ENCODE measurements at regions not wholly inside any gene's neighbourhood (a gene's known extent, or its start where the extent isn't known, plus 50 kb on each side); places are given as distances from the start of the nearest gene placed in this dataset.

GRCh38 chr5:72625332-72625731 is 118.1 kb upstream of the ZNF366 start:
- Histone ChIP-seq H4K5ac (ENCODE audit: low read depth, low read length) (no peak overlapping the region), H3K36me3 (ENCODE audit: control insufficient read depth, insufficient read depth, low read length) (no peaks in the 10 kb centered on the region), H2BK20ac (ENCODE audit: low read depth, low read length) (peak overlapping the region; percentile 93), H3K18ac (ENCODE audit: low read depth, low read length) (no peak overlapping the region; the same call in 1 of the 2 replicates), H2AFZ (replicated peaks; ENCODE audit: low read length, poor library complexity) (peak overlapping the region; percentile 69), H3K14ac (replicated peaks; ENCODE audit: low read depth, low read length) (peak overlapping the region; percentile 54), H3K27ac (ENCODE audit: insufficient read depth, low read length) (peak overlapping the region; percentile 75), H3K23ac (ENCODE audit: low read depth, low read length) (peak overlapping the region; percentile 85), H3K56ac (ENCODE audit: extremely low read depth, insufficient read depth, low read length) (peak overlapping the region; percentile 55; the same call in 1 of the 2 replicates), H3K4me2 (ENCODE audit: low read depth, low read length) (no peak overlapping the region; the same call in 1 of the 2 replicates), H4K91ac (ENCODE audit: insufficient read depth, low read depth, low read length) (peak overlapping the region; percentile 81), H3K4me1 (ENCODE audit: control insufficient read depth, insufficient read depth, low read length) (peaks cover 10% of the 10 kb centered on the region), H2BK15ac (ENCODE audit: low read depth, low read length) (peak overlapping the region; percentile 67; the same call in 2 of the 3 replicates), H4K8ac (ENCODE audit: low read depth in 2 of 2, low read length in 2 of 2) (peak overlapping the region; percentile 16 to 48; a peak in 1 of 4 replicates), H2AK5ac (ENCODE audit: low read depth, low read length) (peak overlapping the region; percentile 31; the same call in 1 of the 2 replicates), H3K4ac (ENCODE audit: low read depth, low read length) (peak overlapping the region; percentile 88), H3K27me3 (ENCODE audit: control insufficient read depth, insufficient read depth, low read length) (no peaks in the 10 kb centered on the region), H4K20me1 (ENCODE audit: insufficient read depth, low read length) (no peaks in the 10 kb centered on the region), H2BK120ac (ENCODE audit: low read depth, low read length) (peak overlapping the region; percentile 88), H3K4me3 (ENCODE audit: insufficient read depth, low read depth, low read length) (no peak overlapping the region), H3K9me3 (ENCODE audit: control insufficient read depth, insufficient read depth, low read length) (no peaks in the 10 kb centered on the region), H2BK5ac (ENCODE audit: low read depth, low read length, poor library complexity, severe bottlenecking) (peak overlapping the region; percentile 66), H3K9ac (ENCODE audit: low read depth, low read length) (no peak overlapping the region), H2AK9ac (replicated peaks; ENCODE audit: low read depth, low read length, poor library complexity) (peak overlapping the region; percentile 48), H3K79me1 (ENCODE audit: low read depth in 1 of 2, low read length in 2 of 2) (no peaks in the 10 kb centered on the region), H3K9me1 (ENCODE audit: insufficient read depth, low read length) (peaks cover 5% of the 10 kb centered on the region)
- POLR2A ChIA-PET (ENCODE audit: unreplicated experiment) = interaction anchor here (0.8 kb wide), 1 partner anchor 305 kb away, joined by 3 read pairs; the partner anchor contains the start of genes MRPS27 and PTCD2
- intact Hi-C loops (cut with micrococcal nuclease) = no loop called here
- CTCF ChIA-PET = no interaction called here
- peak; percentile 61 for TF ChIP-seq MAFK (IDR thresholded peaks at IDR 0.05; ENCODE audit: low read depth, low read length)
- TF ChIP-seq MAZ (IDR thresholded peaks at IDR 0.05; ENCODE audit: borderline replicate concordance, low read depth, low read length) = no peak
- DNase-seq = no peak
- dilution Hi-C loops (cut with HindIII; ENCODE audit: low sequenced_read_pairs, unreplicated experiment) = no loop called here
- no peak for ATAC-seq (ENCODE audit: low read depth)
- no TSS peak for BruUV-seq (replicated peaks)
- in situ Hi-C loops (cut with MboI; ENCODE audit: low sequenced_read_pairs) = loop anchor here (10.0 kb wide), 1 partner anchor 189 kb away; the partner anchor contains the start of gene TNPO1
